ENCODE measurements at regions not wholly inside any gene's neighbourhood (a gene's known extent, or its start where the extent isn't known, plus 50 kb on each side); places are given as distances from the start of the nearest gene placed in this dataset.

DNA sequence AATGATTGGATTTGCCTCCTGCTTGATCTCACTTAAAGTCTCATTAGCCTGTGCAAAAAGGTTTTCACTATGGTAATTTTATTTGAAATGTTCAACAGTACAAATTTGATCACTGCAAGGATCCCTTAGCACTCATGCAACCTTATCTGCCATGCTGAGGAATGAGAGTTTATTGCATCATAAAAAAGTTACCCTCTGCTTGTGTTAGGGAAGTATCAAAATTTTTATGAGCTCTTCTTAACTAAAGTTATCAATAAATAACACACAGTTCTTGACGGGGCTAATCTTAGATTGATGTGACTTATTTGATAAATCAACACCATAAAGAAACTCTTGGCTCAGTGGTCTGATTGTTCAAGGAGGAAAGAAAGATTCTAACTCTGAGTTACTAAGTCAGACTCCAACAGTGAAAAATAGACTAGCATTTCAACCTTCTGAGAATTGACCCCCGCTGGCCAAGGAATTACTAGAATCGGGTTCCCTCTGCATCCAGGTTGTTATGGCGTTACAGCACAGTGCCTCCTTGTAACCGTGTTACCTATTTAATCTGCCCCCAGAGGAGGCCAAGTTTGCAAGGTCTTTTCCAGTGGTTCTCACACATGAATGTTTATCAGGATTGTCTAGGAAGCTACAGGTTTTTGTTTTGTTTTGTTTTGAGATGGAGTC is 259.7 kb downstream of the CDCA7 start:
- BruUV-seq (replicated peaks), result no TSS peak
- in situ Hi-C loops (cut with HindIII; ENCODE audit: extremely low pct_ligation_motif_present, low pct_unique_long_range_greater_than_20kb), result no loop called here
- Histone ChIP-seq H2AFZ (ENCODE audit: low read length) (no peak overlapping the region), H3K27me3 (ENCODE audit: control insufficient read depth in 1 of 2, insufficient read depth in 2 of 2, low read length in 2 of 2) (peaks cover 0 to 24% of the 10 kb centered on the region in 2 experiments; a peak in 3 of 5 replicates), H3K27ac (ENCODE audit: extremely low read length, insufficient read depth, low read length) (no peak overlapping the region), H3K4me2 (ENCODE audit: low read depth, low read length) (no peak overlapping the region), H3K9ac (ENCODE audit: insufficient read depth, low read depth, low read length) (no peak overlapping the region), H3K4me3 (replicated peaks in 1 of 3; ENCODE audit: insufficient read depth in 1 of 3, low read depth in 2 of 3, low read length in 3 of 3) (no peak overlapping the region), H4K20me1 (ENCODE audit: insufficient read depth, low read length) (no peaks in the 10 kb centered on the region), H3K79me2 (ENCODE audit: insufficient read depth, low read length) (no peaks in the 10 kb centered on the region), H3K9me3 (ENCODE audit: low read length) (no peaks in the 10 kb centered on the region), H3K4me1 (ENCODE audit: insufficient read depth, low read length) (no peaks in the 10 kb centered on the region), H3K36me3 (replicated peaks in 1 of 2; ENCODE audit: control insufficient read depth in 1 of 2, insufficient read depth in 2 of 2, low read length in 2 of 2) (no peaks in the 10 kb centered on the region)
- ChIA-PET POLR2A (no interaction called here), CTCF (ENCODE audit: low intra/inter-chr PET ratio, low total read pairs) (no interaction called here)
- DNase-seq (ENCODE audit: low spot score), result no peak
- TF ChIP-seq ATF7 (IDR thresholded peaks at IDR 0.05) (peak; percentile 52; the same call in 1 of the 2 replicates), ATF7 (CRISPR knock-in tag; IDR thresholded peaks at IDR 0.05) (no peak), CEBPB (IDR thresholded peaks at IDR 0.05; ENCODE audit: borderline replicate concordance, low read depth, low read length) (peak; percentile 61), MZF1 (CRISPR knock-in tag; IDR thresholded peaks at IDR 0.05; ENCODE audit: borderline replicate concordance) (no peak)
- ATAC-seq, result no peak
- intact Hi-C loops (cut with micrococcal nuclease; ENCODE audit: unreplicated experiment), result no loop called here
- 19% methylated on average over 5 of the region's 5 CpGs for WGBS (ENCODE audit: low lambda C conversion rate)
- no peak for FAIRE-seq

DNA sequence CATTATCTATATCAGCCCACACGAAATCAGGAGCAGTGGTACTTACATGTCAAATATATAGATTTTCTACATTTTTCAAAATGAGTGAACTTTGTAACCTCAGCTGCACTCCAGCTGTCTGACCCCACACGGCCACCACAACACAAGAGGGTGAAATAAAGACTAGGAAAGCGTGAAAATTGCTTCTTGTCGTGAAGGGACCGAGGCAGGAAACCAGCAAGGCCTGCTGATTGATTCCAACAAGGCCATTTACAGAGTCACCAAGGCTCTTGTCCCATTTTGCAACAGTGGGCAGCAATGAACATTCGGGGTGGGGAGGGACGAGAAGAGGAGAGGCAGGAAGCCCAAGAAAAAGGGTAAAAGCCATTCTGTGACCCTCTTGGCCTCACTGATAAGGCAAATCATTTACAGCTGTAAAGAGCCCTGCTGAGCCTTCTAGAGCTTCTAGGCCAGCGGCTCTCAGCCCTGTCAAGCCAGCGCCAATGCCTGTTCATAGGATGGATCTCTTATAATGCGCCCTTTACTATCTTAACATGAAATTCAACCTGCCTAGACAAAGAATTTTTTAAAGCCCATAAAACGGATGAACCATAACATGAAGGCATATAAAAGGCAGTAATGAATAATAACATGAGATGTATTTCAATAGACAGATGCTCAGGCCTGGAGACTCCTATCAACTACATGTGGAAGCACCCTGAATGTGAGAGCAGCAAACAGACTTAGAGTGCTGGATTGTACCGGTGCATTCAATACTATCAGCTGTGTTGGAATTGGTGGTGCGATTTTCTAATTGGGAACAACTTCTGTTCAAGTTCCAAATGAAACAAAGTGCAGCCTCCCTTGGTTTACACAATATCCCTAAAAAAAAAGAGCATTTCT is 269.0 kb downstream of the CDCA7 start:
- Histone ChIP-seq H3K9ac (ENCODE audit: insufficient read depth, low read depth, low read length) (no peak overlapping the region), H3K4me3 (replicated peaks in 1 of 3; ENCODE audit: insufficient read depth in 1 of 3, low read depth in 2 of 3, low read length in 3 of 3) (no peak overlapping the region), H2AFZ (ENCODE audit: low read length) (no peak overlapping the region), H3K4me1 (ENCODE audit: insufficient read depth, low read length) (no peaks in the 10 kb centered on the region), H3K79me2 (ENCODE audit: insufficient read depth, low read length) (no peaks in the 10 kb centered on the region), H3K36me3 (replicated peaks in 1 of 2; ENCODE audit: control insufficient read depth in 1 of 2, insufficient read depth in 2 of 2, low read length in 2 of 2) (no peaks in the 10 kb centered on the region), H3K9me3 (ENCODE audit: low read length) (no peaks in the 10 kb centered on the region), H4K20me1 (ENCODE audit: insufficient read depth, low read length) (no peaks in the 10 kb centered on the region), H3K4me2 (ENCODE audit: low read depth, low read length) (no peak overlapping the region), H3K27ac (ENCODE audit: extremely low read length, insufficient read depth, low read length) (no peak overlapping the region), H3K27me3 (ENCODE audit: control insufficient read depth in 1 of 2, insufficient read depth in 2 of 2, low read length in 2 of 2) (peaks cover 0 to 44% of the 10 kb centered on the region in 2 experiments; a peak in 2 of 5 replicates)
- ChIA-PET POLR2A (no interaction called here), CTCF (ENCODE audit: low intra/inter-chr PET ratio, low total read pairs) (no interaction called here)
- ATAC-seq (no peak), DNase-seq (ENCODE audit: low spot score) (no peak), FAIRE-seq (no peak)
- no TSS peak for BruUV-seq (replicated peaks)
- 19% methylated on average over 13 of the region's 13 CpGs for WGBS (ENCODE audit: low lambda C conversion rate)
- TF ChIP-seq SOX6 (IDR thresholded peaks at IDR 0.05), result no peak
- no peak for TF ChIP-seq SOX6 (CRISPR knock-in tag; IDR thresholded peaks at IDR 0.05)
- TF ChIP-seq PTBP1 (IDR thresholded peaks at IDR 0.05; ENCODE audit: low read depth, low read length, poor library complexity, severe bottlenecking), result no peak
- TF ChIP-seq ZNF547 (CRISPR knock-in tag; IDR thresholded peaks at IDR 0.05), result no peak
- TF ChIP-seq, protein P1, sequence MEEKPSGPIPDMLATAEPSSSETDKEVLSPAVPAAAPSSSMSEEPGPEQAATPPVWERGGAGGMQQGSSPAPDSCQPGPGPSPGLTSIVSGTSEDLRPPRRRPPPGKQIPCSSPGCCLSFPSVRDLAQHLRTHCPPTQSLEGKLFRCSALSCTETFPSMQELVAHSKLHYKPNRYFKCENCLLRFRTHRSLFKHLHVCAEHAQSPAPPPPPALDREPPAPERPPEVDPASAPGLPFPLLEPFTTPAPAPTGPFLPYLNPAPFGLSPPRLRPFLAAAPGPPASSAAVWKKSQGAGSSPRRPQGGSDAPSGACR (CRISPR knock-in tag; IDR thresholded peaks at IDR 0.05), result no peak
- TF ChIP-seq ZNF879 (CRISPR knock-in tag; IDR thresholded peaks at IDR 0.05), result no peak
- intact Hi-C loops (cut with micrococcal nuclease; ENCODE audit: unreplicated experiment), result no loop called here
- in situ Hi-C loops (cut with HindIII; ENCODE audit: extremely low pct_ligation_motif_present, low pct_unique_long_range_greater_than_20kb), result no loop called here

Measured in HepG2 (cell line).